GM19372 (cell line): ENCODE measurements at regions not wholly inside any gene's neighbourhood (a gene's known extent, or its start where the extent isn't known, plus 50 kb on each side); places are given as distances from the start of the nearest gene placed in this dataset.
"Not testable (repeated sequence)": the region's sequence is repeated elsewhere in the genome, so short reads cannot be mapped to it uniquely, and the experiment has no call there.

Source experiments
- ATAC-seq: cut with Tn5 transposase; IDR thresholded peaks from one replicate; pipeline ENCODE4 v1.9.1; 2021; ENCODE audit warnings: mild to moderate bottlenecking, low read depth, moderate library complexity; ENCODE audit not compliant: unreplicated experiment

DNA sequence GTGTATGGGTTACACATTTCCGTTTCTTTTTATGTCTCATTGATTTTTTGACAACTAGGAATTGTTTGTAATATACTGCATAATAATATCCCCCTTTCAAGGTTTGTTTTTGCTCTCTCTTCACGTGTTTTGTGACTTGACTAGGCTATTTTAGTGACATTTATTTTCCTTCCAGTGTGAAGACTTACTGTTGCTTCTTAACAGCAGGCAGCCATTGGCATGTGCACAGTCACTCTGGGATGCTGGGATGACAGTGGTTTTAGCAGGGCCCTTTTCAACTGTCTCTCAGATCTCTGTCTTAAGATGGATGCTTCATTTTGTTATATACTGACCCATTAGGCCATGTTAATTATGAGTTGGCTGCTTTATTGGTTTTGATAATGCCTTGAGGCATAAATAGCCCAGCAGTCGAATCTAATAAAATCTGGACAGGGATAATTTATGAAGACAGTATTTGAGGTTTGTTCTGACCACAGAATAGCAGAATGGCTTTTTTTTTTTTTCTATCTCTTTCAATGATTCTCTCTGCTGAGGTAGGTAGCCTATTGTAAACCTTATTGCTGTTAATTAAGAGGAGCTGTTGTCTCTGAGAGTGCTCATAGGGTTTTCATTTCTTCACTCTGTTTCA is 536.0 kb downstream of the GABRG2 start:
- ATAC-seq, result no peak

DNA sequence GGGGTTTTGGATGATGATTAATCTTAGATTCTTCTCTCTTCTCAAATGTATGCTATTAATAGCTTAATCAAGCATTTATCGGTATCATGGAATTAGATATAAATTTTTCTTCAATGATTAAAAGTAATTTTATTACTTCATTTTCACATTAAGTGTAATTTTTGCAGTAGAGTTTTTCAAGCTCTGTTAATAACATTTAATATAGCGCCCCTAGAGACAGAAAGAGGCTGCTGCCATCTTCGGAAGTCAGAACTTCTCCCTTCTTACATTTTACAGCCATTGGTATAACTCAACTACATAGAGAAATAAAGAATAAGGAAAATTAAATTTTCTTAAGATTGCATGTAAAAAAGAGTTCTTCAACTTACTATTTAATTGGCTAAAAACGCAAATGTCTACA is 540.3 kb downstream of the GABRG2 start:
- no peak for ATAC-seq

DNA sequence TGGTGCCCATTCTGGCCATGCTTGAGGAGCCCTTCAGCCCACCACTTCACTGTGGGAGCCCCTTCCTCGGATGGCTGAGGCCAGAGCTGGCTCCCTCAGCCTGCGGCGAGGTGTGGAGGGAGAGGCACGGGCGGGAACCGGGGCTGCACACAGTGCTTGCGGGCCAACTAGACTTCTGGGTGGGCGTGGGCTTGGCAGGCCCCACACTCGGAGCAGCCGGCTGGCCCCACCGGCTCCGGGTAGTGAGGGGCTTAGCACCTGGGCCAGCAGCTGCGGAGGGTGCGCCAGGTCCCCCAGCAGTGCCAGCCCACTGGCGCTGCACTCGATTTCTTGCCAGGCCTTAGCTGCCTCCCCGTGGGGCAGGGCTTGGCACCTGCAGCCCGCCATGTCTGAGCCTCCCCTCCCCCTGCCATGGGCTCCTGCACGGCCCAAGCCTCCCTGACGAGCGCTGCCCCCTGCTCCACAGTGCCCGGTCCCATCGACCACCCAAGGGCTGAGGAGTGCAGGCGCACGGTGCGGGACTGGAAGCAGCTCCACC is 554.2 kb downstream of the GABRG2 start:
- not testable (repeated sequence) for ATAC-seq

DNA sequence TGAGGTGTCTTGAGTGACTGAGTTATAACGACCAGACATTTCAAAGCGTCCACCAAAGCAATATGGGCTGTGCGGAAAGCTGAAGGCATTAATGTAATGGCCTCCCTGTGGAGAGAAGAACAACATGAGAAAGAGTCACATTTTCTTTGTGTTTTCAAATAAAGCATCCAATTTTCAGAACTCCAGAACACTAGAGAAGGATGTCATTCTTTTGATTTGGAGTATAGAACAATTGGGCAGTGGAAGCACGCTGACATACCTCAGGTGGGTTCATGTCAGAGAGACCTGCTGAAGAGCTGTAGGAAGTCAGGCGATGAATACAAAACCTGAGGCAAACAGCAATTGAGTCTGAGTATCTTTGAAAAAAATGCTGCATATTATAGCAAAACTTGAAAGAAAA is 556.5 kb downstream of the GABRG2 start:
- ATAC-seq, result no peak

DNA sequence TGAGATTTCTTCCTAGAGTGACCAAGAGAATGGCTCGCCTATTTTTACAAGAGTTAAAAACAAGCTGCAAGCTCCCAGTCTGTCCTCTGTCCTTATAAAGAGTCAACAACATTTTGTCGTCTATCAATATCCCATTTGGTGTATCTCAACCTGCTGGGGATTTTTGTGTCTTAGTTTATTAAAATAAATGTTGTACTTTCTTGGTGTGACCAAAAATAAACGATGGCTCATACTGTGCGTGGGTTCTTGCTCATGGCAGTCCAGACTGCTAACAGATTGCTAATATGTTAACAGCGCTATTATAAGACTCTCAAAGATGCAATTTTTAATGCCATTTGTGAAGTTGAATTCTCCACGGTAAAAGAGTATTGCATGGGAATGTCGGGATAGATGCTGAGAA is 569.9 kb downstream of the GABRG2 start:
- ATAC-seq, result no peak

DNA sequence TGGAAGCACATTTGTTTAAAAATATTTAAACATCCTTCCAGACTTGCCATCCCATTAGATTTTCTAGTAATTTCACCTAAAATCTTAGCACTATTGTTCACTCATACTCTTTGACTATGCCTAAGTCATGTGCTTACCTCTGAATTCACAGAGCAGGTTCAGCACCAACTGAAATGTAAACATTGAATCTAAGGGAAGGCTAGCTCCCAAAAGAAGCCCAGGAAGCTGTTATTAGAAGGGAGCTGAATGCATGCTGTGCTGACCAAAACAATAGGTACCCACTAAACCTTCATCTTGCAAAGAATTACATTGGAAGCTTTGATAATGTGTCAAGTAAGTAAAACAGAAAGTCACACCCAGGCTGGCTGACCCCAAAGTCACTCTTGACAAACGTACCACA is 571.3 kb downstream of the GABRG2 start:
- ATAC-seq, result no peak

DNA sequence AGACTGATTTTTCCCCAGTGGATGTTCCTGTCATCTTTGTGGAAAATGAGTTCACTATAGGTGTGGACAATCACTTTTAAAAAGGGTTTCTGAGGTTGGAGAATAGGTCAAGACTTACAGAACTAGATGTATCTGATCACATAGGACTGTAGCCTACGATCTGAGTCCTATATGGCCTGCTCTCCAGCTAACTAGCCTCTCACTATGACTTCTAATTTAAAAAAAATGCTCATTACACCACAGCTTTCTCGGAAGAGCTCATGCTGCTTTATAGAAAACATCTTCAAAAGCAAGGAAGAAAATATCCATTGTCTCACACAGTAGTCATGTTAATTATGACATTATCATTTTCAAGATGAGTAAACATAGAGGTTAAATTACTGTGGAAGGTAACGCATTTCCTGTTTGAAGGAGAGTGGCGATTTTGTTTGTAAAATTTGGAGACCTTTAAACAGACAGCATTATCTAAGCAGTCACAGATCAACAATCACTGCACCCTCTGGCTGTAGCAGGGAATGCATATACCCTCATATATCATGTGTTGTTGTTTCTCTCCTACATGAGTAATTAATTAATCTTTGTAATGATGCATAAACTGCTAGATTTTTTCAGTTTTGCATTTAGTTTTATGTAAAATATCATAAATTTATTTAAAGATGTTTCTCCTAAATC is 573.7 kb downstream of the GABRG2 start:
- no peak for ATAC-seq

DNA sequence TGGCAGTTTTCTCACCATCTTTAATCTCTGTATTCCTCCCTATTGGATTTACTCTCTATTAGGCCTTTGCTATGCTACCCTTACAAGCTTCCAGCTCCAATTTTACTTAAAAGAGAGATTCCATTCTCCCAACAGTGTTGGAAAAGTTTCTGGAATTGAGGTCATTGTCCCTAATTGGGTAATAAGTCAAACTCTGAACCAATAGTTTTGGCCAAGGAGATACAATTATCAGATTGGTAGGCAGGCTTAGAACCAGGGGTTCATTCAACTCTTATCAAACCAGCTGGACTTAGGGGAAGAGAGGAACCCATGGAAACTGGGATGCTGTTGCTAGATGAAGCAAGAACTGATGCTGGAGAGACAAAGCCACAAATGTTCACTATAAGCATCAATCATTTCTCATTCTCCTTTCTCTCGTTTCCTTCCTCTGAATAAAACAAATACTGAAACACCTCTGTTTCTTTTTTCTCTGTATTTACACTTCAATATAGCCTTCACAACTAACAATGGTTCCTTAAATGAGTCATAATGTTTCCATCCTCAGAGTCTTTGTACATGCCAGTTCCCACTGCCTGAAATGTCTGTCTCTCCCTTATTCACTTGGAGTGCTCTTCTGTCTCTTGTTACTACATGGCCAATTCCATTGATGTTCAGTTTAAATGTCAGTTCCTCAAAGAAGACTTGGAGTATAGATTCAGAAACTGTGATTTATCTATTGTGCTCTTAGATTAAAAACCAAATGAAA is 587.3 kb downstream of the GABRG2 start:
- no peak for ATAC-seq

DNA sequence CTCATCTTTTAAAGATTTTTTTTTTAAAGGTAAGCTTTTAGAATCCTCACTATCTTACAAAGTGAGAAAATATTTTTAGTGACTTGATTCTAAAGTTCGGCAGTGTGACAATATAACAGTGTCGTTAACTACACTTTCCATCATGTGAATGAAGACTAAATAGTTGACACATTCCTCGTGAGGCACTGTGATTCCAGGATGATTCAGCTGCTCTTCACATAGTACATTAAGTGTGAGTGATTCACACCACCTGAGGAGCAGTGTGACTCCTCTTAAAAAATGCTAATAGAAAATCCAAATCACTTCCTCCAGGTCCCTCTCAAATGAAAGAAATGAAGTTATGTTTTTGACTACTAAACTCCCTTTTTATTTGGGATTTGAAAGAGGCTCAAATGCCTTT is 589.5 kb downstream of the GABRG2 start:
- no peak for ATAC-seq

DNA sequence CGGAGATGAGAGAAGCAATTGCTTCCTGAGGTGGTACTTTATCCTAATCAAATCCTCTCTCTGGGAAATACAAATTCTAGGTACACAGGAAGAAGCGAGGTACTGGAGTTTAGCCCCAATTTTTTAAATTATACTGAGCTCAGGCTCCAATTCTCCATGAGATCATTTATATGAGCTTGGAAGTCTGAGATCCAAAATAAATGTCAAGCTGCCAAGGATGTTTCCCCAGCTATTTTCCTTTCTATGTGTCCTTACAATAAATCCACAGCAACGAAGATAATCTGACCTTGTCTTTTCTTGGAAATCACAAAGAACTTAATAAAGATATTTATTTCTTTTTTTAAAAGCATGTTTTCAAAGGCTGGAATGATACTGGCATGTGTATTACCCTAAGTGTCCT is 597.3 kb downstream of the GABRG2 start:
- ATAC-seq, result no peak

DNA sequence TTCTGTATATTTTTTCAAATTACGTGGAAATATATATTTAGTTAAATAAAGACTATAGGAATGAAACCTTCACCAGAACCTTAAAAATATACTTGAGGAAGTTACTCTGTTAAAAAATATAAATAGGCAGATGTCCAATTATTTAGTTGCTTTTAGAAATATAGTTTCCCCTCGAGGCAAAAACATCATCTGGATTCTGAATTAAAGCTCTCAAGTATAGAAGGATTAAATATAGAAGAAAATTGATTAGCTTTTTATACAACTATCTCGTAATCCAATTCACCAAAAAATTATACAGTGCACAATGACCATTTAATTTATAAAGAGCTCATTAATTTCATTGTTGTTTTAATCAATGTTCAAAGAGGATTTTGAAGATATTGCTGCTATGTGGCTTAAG is 601.4 kb downstream of the GABRG2 start:
- no peak for ATAC-seq

DNA sequence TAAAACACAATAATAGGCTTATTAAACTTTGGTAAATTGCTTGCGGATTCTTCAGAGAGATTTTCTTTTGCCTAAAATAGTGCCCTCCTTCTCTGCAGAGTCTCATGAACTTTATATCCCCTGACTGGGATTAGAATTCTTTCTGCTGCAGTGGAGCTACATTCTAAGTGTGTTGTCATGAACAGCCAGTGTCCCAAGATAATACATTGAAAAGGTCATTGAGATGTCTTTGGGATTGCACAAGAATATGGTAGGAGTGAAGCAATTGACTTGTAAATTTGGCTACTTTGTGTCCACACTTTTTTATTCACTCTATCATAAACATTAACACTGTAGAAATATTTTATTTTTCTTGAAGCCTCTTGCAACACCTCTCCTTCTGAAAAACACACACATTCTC is 604.5 kb downstream of the GABRG2 start:
- ATAC-seq, result no peak

DNA sequence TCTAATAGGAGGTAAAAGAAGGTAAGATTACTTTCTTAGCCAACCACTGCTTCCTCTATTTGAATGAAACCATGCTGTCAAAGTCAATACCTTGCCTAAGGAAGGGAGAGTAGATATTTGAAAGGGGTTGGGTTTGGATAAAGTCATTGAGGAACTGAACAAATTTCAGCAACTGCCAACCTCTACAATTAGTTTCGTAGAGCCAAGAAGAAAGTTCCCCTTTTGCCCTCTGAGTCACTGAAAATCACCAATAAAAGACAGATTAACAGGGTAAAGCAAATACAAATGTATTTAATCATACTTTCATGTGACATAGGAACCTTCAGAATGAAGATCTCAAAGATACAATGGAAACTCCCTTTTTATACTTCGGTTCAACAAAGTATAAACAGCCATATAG is 615.7 kb downstream of the GABRG2 start:
- ATAC-seq, result no peak

DNA sequence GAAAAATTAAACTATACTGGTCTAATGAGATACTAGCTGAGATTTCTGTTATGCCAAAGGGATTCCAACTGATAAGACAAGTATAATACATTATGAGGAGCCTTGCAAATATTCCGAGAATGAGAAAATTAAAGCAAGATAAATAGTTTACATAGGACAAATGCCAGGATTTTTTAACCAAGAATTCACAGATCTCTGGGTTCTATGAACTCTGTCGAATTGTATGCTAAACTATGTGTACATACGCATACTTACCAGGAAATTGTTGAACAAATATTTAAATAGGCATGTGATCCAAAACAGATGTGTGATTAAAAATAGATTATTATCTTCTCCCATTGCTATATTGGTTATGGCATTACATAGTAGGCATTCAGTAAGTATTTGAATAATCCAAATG is 616.6 kb downstream of the GABRG2 start:
- ATAC-seq, result no peak

DNA sequence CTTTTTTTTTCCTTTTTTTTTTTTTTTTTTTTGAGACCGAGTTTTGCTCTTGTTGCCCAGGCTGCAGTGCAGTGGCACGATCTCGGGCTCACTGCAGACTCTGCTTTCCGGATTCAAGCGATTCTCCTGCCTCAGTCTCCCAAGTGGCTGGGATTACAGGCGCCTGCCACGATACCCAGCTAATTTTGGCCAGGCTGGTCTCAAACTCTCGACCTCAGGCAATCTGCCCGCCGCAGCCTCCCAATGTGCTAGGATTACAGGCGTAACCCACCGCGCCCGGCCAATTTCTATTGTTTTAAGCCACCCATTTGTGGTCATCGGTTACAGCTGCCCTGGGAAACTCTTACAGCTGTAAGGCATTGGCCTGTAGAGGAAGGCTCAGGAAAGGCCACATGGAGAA is 617.7 kb downstream of the GABRG2 start:
- no peak for ATAC-seq

DNA sequence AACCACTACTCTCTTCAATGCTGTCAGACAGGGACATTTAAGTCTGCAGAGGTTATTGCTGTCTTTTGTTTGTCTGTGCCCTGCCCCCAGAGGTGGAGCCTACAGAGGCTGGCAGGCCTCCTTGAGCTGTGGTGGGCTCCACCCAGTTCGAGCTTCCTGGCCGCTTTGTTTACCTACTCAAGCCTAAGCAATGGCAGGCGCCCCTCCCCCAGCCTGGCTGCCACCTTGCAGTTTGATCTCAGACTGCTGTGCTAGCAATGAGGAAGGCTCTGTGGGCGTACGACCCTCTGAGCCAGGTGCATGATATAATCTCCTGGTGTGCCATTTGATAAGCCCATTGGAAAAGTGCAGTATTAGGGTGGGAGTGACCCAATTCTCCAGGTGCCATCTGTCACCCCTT is 628.7 kb downstream of the GABRG2 start:
- not testable (repeated sequence) for ATAC-seq

DNA sequence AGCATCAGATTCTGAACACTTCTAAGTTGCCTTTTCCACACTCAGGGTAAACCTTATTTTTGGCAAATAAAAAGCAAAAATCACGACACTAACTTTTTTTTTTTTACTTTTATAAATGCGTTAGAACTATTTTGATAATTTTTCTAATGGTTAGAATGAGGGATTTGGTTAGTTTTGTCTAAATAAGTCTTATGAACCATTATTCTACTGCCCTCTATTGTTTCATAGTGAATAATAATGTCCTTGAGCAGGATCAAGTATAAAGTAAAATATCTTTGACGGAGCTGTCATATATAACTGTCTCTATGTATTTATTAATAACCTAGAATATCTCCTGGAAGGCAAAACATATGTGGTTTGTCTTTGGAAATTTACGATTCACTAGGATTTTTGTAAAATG is 631.8 kb downstream of the GABRG2 start:
- no peak for ATAC-seq

DNA sequence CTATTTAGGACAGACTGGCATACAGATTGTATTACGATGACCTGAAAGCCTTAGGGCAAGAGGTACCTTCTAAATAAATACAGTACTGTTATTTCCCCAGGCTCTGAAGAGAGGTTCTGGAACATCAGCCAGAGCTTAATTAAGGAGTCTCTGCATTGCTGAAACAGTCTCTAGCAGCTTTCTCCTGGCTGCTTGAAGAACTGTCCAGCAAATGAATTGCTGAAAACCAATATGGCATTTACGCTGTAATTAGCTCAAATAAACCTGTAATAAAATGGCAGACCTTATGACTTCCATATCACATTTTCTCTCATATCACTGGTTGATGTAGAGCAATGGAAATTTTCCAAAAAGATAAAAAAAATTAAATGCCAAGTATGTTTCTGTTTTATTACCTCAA is 636.3 kb downstream of the GABRG2 start:
- ATAC-seq, result no peak

DNA sequence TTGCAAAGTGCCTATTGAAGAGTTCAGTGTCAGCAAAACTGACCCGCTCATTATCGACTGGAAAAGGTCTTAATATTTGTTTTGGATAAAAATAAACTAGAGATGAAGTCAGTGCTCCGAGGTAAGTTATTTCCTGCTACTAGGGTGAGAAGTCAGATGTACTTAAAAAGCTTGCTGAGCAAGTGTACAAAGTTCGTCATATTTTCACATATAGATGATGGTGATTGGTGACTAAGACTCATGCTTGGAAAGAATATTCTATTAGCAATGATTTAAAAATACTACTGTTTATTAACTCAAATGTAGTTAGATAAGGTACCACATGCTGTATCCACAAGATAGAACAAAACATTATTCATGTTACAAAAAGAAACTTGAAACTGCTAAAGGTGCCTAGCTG is 643.7 kb downstream of the GABRG2 start:
- ATAC-seq, result no peak

DNA sequence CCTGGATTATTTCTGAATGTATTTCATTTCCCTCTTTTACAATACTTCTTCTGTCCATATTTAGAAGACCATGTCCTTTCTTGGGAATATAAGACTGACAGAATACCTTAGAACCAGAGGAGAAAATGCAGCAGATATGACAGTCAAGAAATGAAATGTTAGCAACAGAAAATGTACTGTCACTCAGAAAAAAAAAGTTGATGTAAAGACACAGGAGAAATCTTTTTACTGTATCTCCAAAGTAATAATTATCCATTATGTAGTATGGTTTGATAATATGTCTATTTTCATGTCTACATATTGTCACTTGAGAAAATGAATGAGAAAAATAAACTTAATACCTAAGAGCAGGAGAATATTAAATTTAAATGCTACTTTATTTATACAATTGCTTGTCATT is 652.1 kb downstream of the GABRG2 start:
- no peak for ATAC-seq

DNA sequence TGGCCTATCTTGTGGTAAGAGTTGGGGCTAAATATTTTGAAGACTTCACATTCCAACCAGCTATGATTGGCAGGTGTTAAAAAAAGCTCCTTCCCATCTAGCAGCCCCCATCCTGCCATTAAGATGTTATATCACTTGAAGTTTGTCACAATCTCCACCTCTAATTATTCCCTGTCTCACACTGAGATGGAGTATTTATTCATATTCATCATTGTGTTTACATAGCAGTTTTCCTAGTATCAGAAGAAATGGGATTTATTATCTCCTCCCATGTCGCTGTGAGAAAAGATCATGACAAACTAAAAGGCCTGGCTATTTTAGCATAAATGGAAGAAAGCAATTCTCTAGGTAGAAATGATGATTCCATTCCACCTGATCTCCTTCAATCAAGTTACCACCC is 653.6 kb downstream of the GABRG2 start:
- no peak for ATAC-seq

DNA sequence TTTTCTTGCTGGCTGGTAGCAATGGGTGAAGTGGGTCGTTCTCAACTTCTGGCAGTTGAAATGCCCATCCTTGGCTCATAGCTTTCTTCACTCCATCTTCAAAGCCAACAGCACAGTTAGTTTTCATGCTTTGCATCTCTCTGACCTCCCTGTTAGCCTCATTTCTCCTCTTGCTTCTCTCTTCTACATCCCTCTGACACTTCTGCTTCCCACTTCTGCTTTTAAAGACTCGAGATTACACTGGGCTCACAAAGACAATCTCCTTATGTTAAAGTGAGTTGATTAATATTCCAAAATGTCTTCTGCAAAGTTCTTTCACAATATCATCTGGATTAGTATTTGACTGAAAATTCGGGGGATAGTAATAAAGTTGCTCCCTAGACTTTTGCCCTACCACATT is 684.8 kb upstream of the CCNG1 start:
- no peak for ATAC-seq
